ENCODE measurements at regions not wholly inside any gene's neighbourhood (a gene's known extent, or its start where the extent isn't known, plus 50 kb on each side); places are given as distances from the start of the nearest gene placed in this dataset.
"Not testable (repeated sequence)": the region's sequence is repeated elsewhere in the genome, so short reads cannot be mapped to it uniquely, and the experiment has no call there.

- no peak for TF ChIP-seq CTCF (IDR thresholded peaks at IDR 0.05; ENCODE audit: control extremely low read depth, extremely low read depth, low read depth, missing control alignments)
- POLR2A ChIA-PET: no interaction called here
- CTCF ChIA-PET: no interaction called here
- no peak for DNase-seq (ENCODE audit: extremely low spot score)
Measured at GRCh38 chr3:20837676-20838302, 651.8 kb upstream of the SGO1 start.

- ChIA-PET CTCF (no interaction called here), POLR2A (no interaction called here)
- DNase-seq (ENCODE audit: extremely low spot score): no peak
- no peak for TF ChIP-seq CTCF (IDR thresholded peaks at IDR 0.05; ENCODE audit: control extremely low read depth, extremely low read depth, low read depth, missing control alignments)
Measured at GRCh38 chr3:20836801-20837200, 650.8 kb upstream of the SGO1 start.

- POLR2A ChIA-PET: no interaction called here
- CTCF ChIA-PET: interaction anchor here (1.0 kb wide), 1 partner anchor 9 kb away, joined by 4 read pairs; no protein-coding TSS in a partner anchor
- no peak for DNase-seq (ENCODE audit: extremely low spot score)
- no peak for TF ChIP-seq CTCF (IDR thresholded peaks at IDR 0.05; ENCODE audit: control extremely low read depth, extremely low read depth, low read depth, missing control alignments)
Measured at GRCh38 chr3:20832963-20833362, 647.0 kb upstream of the SGO1 start.

- ChIA-PET CTCF (no interaction called here), POLR2A (no interaction called here)
- no peak for TF ChIP-seq CTCF (IDR thresholded peaks at IDR 0.05; ENCODE audit: control extremely low read depth, extremely low read depth, low read depth, missing control alignments)
- no peak for DNase-seq (ENCODE audit: extremely low spot score)
Measured at GRCh38 chr3:20822251-20822650, 636.2 kb upstream of the SGO1 start.

GRCh38 chr3:20820872-20821271 is 634.9 kb upstream of the SGO1 start:
- POLR2A ChIA-PET; CTCF ChIA-PET; DNase-seq (ENCODE audit: extremely low spot score): not testable (repeated sequence)

GRCh38 chr3:20811631-20812030 is 625.6 kb upstream of the SGO1 start:
- no peak for DNase-seq (ENCODE audit: extremely low spot score)
- no peak for TF ChIP-seq CTCF (IDR thresholded peaks at IDR 0.05; ENCODE audit: control extremely low read depth, extremely low read depth, low read depth, missing control alignments)
- ChIA-PET POLR2A (no interaction called here), CTCF (no interaction called here)

GRCh38 chr3:20811006-20811405 is 625.0 kb upstream of the SGO1 start:
- no peak for TF ChIP-seq CTCF (IDR thresholded peaks at IDR 0.05; ENCODE audit: control extremely low read depth, extremely low read depth, low read depth, missing control alignments)
- ChIA-PET CTCF (no interaction called here), POLR2A (no interaction called here)
- no peak for DNase-seq (ENCODE audit: extremely low spot score)

Data from GM10248 (cell line).